Urinary bladder (tissue), 3 donors: ENCODE measurements at regions not wholly inside any gene's neighbourhood (a gene's known extent, or its start where the extent isn't known, plus 50 kb on each side); places are given as distances from the start of the nearest gene placed in this dataset.

Source experiments
- DNase-seq: peaks from one replicate; pipeline ENCODE4 v3.0.0-alpha.2; 2015; ENCODE audit errors: extremely low spot score
- H3K27ac ChIP-seq: one replicate; pipeline ENCODE4 v1.5.1; 2013; ENCODE audit warnings: low read depth, mild to moderate bottlenecking, moderate library complexity
- H3K36me3 ChIP-seq: one replicate; pipeline ENCODE4 v1.6.1; 2013; ENCODE audit warnings: mild to moderate bottlenecking, moderate library complexity; ENCODE audit not compliant: insufficient read depth
- H3K4me1 ChIP-seq: one replicate; pipeline ENCODE4 v1.6.1; 2013; ENCODE audit warnings: mild to moderate bottlenecking, moderate library complexity; ENCODE audit not compliant: insufficient read depth
- H3K4me3 ChIP-seq: one replicate; pipeline ENCODE4 v1.5.1; 2013; ENCODE audit warnings: low read depth, low read length
- WGBS: extraction: QIAGEN DNeasy Blood & Tissue Kit; methylation state at CpG from one replicate; pipeline ENCODE4 v1.1.7; 2013; 5-methylcytosine and 5-hydroxymethylcytosine counted together
- donor health status: healthy with polysubstance abuse.
- donor health status: healthy.

- H3K27ac ChIP-seq = no peak overlapping the region
- no peak for DNase-seq
- H3K4me3 ChIP-seq = no peak overlapping the region
- no peaks in the 10 kb centered on the region for H3K4me1 ChIP-seq
- no peaks in the 10 kb centered on the region for H3K36me3 ChIP-seq
- WGBS = 43% methylated on average over 6 of the region's 6 CpGs
Measured at GRCh38 chr11:32184041-32184722, 93.3 kb downstream of the RCN1 start.

- Histone ChIP-seq H3K27ac (no peak overlapping the region), H3K4me3 (no peak overlapping the region), H3K36me3 (no peaks in the 10 kb centered on the region), H3K4me1 (no peaks in the 10 kb centered on the region)
- DNase-seq = no peak
- WGBS = 83% methylated on average over 10 of the region's 10 CpGs
Measured at GRCh38 chr11:32184723-32185376, 94.0 kb downstream of the RCN1 start.

GRCh38 chr11:32186118-32186517, 95.2 kb downstream of the RCN1 start:
- 79% methylated on average over 2 of the region's 2 CpGs for WGBS
- Histone ChIP-seq H3K36me3 (no peaks in the 10 kb centered on the region), H3K4me1 (no peaks in the 10 kb centered on the region), H3K27ac (no peak overlapping the region), H3K4me3 (no peak overlapping the region)
- no peak for DNase-seq

GRCh38 chr11:32187111-32187510, 96.2 kb downstream of the RCN1 start:
- Histone ChIP-seq H3K4me3 (no peak overlapping the region), H3K27ac (no peak overlapping the region), H3K4me1 (no peaks in the 10 kb centered on the region), H3K36me3 (no peaks in the 10 kb centered on the region)
- no peak for DNase-seq

- DNase-seq = no peak
- H3K27ac ChIP-seq = no peak overlapping the region
- WGBS = 87% methylated on average over 4 of the region's 4 CpGs
Measured at GRCh38 chr11:32188785-32189184, 97.9 kb downstream of the RCN1 start.

GRCh38 chr11:32196137-32196536, 105.3 kb downstream of the RCN1 start:
- Histone ChIP-seq H3K27ac (no peak overlapping the region), H3K4me1 (no peaks in the 10 kb centered on the region), H3K36me3 (no peaks in the 10 kb centered on the region), H3K4me3 (no peak overlapping the region)
- WGBS = 57% methylated on average over 1 of the region's 1 CpG
- DNase-seq = no peak

More at GRCh38 chr11:32188785-32189184, 97.9 kb downstream of the RCN1 start:
- no peak overlapping the region for H3K4me3 ChIP-seq
- H3K4me1 ChIP-seq = no peaks in the 10 kb centered on the region
- H3K36me3 ChIP-seq = no peaks in the 10 kb centered on the region

- H3K36me3 ChIP-seq = no peaks in the 10 kb centered on the region
- H3K4me3 ChIP-seq = no peak overlapping the region
- DNase-seq = no peak
- no peaks in the 10 kb centered on the region for H3K4me1 ChIP-seq
- WGBS = 85% methylated on average over 2 of the region's 2 CpGs
- H3K27ac ChIP-seq = no peak overlapping the region
Measured at GRCh38 chr11:32198053-32198452, 107.2 kb downstream of the RCN1 start.

GRCh38 chr11:32200136-32200847, 109.4 kb downstream of the RCN1 start:
- no peak overlapping the region for H3K4me3 ChIP-seq
- 78% methylated on average over 19 of the region's 19 CpGs for WGBS
- DNase-seq = no peak
- H3K27ac ChIP-seq = no peak overlapping the region
- H3K36me3 ChIP-seq = no peaks in the 10 kb centered on the region
- H3K4me1 ChIP-seq = no peaks in the 10 kb centered on the region

- H3K36me3 ChIP-seq = no peaks in the 10 kb centered on the region
- DNase-seq = no peak
- no peaks in the 10 kb centered on the region for H3K4me1 ChIP-seq
- WGBS = 87% methylated on average over 5 of the region's 5 CpGs
- no peak overlapping the region for H3K27ac ChIP-seq
- no peak overlapping the region for H3K4me3 ChIP-seq
Measured at GRCh38 chr11:32204751-32205150, 113.9 kb downstream of the RCN1 start.

- WGBS = 38% methylated on average over 6 of the region's 6 CpGs
Measured at GRCh38 chr11:32210556-32210955, 119.7 kb downstream of the RCN1 start.

GRCh38 chr11:32213223-32213622, 122.3 kb downstream of the RCN1 start:
- DNase-seq = no peak
- Histone ChIP-seq H3K4me1 (no peaks in the 10 kb centered on the region), H3K4me3 (no peak overlapping the region), H3K27ac (no peak overlapping the region), H3K36me3 (no peaks in the 10 kb centered on the region)
- WGBS = 36% methylated on average over 5 of the region's 5 CpGs

More at GRCh38 chr11:32210556-32210955, 119.7 kb downstream of the RCN1 start:
- DNase-seq = no peak
- Histone ChIP-seq H3K27ac (no peak overlapping the region), H3K4me3 (no peak overlapping the region), H3K36me3 (no peaks in the 10 kb centered on the region), H3K4me1 (no peaks in the 10 kb centered on the region)

GRCh38 chr11:32215157-32215556, 124.3 kb downstream of the RCN1 start:
- Histone ChIP-seq H3K4me1 (no peaks in the 10 kb centered on the region), H3K36me3 (no peaks in the 10 kb centered on the region), H3K27ac (no peak overlapping the region), H3K4me3 (no peak overlapping the region)
- DNase-seq = no peak
- WGBS = 86% methylated on average over 1 of the region's 1 CpG

- WGBS = 80% methylated on average over 4 of the region's 4 CpGs
- Histone ChIP-seq H3K36me3 (no peaks in the 10 kb centered on the region), H3K27ac (no peak overlapping the region), H3K4me1 (no peaks in the 10 kb centered on the region), H3K4me3 (no peak overlapping the region)
- no peak for DNase-seq
Measured at GRCh38 chr11:32216749-32217148, 125.9 kb downstream of the RCN1 start.

GRCh38 chr11:32219320-32219719, 128.4 kb downstream of the RCN1 start:
- no peak overlapping the region for H3K4me3 ChIP-seq
- WGBS = 75% methylated on average over 7 of the region's 7 CpGs
- no peak overlapping the region for H3K27ac ChIP-seq
- H3K4me1 ChIP-seq = no peaks in the 10 kb centered on the region
- H3K36me3 ChIP-seq = no peaks in the 10 kb centered on the region
- no peak for DNase-seq
